HFFc6 (cell line): ENCODE measurements at regions not wholly inside any gene's neighbourhood (a gene's known extent, or its start where the extent isn't known, plus 50 kb on each side); places are given as distances from the start of the nearest gene placed in this dataset.

ENCODE experiments used
- DNase-seq: peaks from one replicate; pipeline ENCODE4 v3.0.0-alpha.2; 2018
- H3K27ac Mint-ChIP-seq: 2 replicates; pipeline ENCODE4 v1.8.0; 2020; ENCODE audit warnings: mild to moderate bottlenecking, mixed read lengths
- H3K27me3 Mint-ChIP-seq: 2 replicates; pipeline ENCODE4 v1.8.0; 2021; ENCODE audit warnings: mild to moderate bottlenecking, moderate library complexity, mixed read lengths; ENCODE audit not compliant: insufficient read depth
- H3K36me3 Mint-ChIP-seq: 2 replicates; pipeline ENCODE4 v1.8.0; 2021; ENCODE audit warnings: low read depth, mixed read lengths
- H3K4me1 Mint-ChIP-seq: 2 replicates; pipeline ENCODE4 v1.8.0; 2020; ENCODE audit warnings: low read depth, mixed read lengths
- H3K4me3 Mint-ChIP-seq: 2 replicates; pipeline ENCODE4 v1.8.0; 2020; ENCODE audit warnings: mild to moderate bottlenecking, moderate library complexity, mixed read lengths
- H3K9me3 Mint-ChIP-seq: 2 replicates; pipeline ENCODE4 v1.8.0; 2020; ENCODE audit warnings: mild to moderate bottlenecking, mixed read lengths
- TF ChIP-seq, protein P1 (sequence below): fragments of 200-600 bp; sonication (generic); IDR thresholded peaks from 2 replicates; pipeline ENCODE4 v1.5.0; 2021; ENCODE audit warnings: antibody characterized with exemption, mild to moderate bottlenecking

DNA sequence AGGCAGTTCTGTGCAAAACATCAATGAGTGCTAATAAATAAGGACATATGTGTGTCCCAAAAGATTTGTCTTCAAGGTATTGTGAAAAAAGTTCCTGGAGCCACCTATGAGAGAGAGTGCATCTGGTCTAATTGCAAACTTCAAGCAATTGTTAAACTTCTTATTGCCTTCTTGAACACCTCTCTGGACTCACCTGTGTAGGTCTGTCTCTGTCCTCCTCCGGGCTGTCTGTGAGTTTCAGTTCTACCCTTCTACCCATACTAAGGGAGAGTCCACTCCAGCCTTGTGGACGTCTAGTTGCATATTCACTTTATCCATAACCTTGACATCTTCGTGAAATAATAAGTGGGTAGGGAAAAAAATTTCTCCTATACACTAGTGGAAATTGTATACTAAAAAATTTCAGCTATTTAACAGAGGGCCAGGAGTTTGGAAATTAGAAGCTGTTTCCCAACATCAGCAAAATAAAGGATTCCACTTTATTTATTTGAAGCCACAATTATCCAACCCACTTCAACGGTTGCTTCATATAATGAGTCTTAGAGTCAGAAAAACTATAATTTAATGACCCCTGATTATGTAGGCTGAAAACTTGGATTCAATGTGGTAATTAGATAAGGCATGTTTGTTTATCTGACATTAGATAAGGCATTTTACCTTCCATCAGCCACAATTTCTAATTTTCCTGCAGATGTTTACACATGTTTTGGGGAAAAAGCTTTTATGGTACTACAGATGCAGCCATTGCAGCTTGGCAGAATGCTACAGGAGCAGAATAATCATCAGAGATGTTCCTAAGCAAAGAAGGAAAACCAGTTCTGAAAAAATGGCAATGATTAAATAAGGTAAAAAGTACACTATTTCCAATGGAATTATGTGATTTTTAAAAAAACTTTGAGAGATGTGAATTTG, 150.8 kb upstream of the FAM3C start:
- Mint-ChIP-seq H3K36me3 (peaks cover 5% of the 10 kb centered on the region; the same call in 1 of the 2 replicates), H3K27me3 (peaks cover 3% of the 10 kb centered on the region), H3K4me1 (peaks cover 43% of the 10 kb centered on the region), H3K9me3 (no peaks in the 10 kb centered on the region), H3K27ac (no peak overlapping the region), H3K4me3 (no peak overlapping the region)
- TF ChIP-seq, protein P1, sequence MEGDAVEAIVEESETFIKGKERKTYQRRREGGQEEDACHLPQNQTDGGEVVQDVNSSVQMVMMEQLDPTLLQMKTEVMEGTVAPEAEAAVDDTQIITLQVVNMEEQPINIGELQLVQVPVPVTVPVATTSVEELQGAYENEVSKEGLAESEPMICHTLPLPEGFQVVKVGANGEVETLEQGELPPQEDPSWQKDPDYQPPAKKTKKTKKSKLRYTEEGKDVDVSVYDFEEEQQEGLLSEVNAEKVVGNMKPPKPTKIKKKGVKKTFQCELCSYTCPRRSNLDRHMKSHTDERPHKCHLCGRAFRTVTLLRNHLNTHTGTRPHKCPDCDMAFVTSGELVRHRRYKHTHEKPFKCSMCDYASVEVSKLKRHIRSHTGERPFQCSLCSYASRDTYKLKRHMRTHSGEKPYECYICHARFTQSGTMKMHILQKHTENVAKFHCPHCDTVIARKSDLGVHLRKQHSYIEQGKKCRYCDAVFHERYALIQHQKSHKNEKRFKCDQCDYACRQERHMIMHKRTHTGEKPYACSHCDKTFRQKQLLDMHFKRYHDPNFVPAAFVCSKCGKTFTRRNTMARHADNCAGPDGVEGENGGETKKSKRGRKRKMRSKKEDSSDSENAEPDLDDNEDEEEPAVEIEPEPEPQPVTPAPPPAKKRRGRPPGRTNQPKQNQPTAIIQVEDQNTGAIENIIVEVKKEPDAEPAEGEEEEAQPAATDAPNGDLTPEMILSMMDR = no peak
- DNase-seq = no peak

DNA sequence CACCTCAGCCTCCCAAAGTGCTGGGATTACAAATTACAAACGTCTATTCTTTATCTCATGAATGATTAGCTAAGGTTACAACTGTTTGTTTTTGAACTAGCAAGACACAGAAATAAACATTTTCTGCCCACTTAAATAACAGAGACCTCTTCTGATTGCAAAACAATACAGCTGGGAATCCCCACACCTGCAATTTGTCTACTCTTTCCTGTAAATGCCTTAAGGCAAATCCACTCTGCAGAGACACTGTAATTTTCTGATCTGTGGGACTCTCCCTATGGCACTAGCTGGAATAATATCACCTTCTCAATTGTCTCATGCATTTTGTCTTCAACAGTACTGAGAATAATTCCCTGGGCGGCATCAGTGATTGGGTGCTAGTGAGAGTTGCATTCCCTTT, 149.3 kb upstream of the FAM3C start:
- no peak overlapping the region; the same call in 1 of the 2 replicates for H3K27ac Mint-ChIP-seq
- H3K4me1 Mint-ChIP-seq = peaks cover 37% of the 10 kb centered on the region
- H3K4me3 Mint-ChIP-seq = no peak overlapping the region

DNA sequence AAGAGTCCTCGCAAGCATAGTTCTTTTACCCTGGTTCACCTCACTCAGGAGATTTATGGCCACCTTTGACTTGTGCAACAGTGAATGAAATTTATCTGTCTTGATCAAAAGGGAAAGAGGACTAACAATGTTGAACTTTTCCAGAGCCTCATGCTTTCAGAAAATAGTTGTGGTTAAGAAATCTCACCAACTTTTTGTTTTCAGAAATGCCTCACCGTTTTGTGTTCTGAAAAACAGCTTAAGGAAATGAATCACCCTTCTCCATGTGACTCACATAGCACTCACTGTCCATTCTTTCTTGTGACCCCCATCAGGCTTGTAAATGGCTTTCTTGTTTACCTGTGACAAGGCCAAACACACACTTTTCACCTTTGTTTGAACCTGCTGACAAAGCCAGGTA, 148.6 kb upstream of the FAM3C start:
- H3K36me3 Mint-ChIP-seq = peaks cover 5% of the 10 kb centered on the region; the same call in 1 of the 2 replicates
- peak; percentile 93 for DNase-seq
- no peak overlapping the region for H3K4me3 Mint-ChIP-seq
- H3K27ac Mint-ChIP-seq = peak overlapping the region; percentile 33
- H3K27me3 Mint-ChIP-seq = peaks cover 2% of the 10 kb centered on the region; the same call in 1 of the 2 replicates
- H3K4me1 Mint-ChIP-seq = peaks cover 37% of the 10 kb centered on the region
- TF ChIP-seq, protein P1 = no peak
- H3K9me3 Mint-ChIP-seq = no peaks in the 10 kb centered on the region

More for the DNA sequence above, 149.3 kb upstream of the FAM3C start:
- Mint-ChIP-seq H3K36me3 (peaks cover 5% of the 10 kb centered on the region; the same call in 1 of the 2 replicates), H3K9me3 (no peaks in the 10 kb centered on the region), H3K27me3 (peaks cover 3% of the 10 kb centered on the region)
- TF ChIP-seq, protein P1 = no peak
- DNase-seq = no peak

DNA sequence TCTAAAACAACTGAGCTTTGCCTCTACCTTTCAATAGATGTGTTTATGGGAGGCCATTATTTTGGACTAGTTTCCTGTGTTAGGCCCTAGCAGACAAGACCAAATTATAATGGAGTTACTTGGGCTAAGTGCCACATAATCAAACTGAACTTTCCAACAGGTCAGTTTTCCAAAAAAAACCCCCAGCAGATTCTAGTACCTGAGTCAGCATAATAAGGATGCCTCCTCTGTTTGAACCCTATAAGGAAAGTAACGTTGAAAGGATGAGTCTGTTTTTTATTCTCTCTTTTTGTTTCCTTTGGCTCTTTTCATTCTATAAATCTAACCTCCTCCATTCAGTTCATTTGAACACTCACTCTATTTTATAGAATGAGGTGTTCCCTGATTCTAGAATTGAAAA, 148.1 kb upstream of the FAM3C start:
- H3K27ac Mint-ChIP-seq = peak overlapping the region; percentile 33; the same call in 1 of the 2 replicates
- H3K4me3 Mint-ChIP-seq = no peak overlapping the region; the same call in 1 of the 2 replicates
- no peak for DNase-seq
- peaks cover 5% of the 10 kb centered on the region; the same call in 1 of the 2 replicates for H3K36me3 Mint-ChIP-seq
- H3K27me3 Mint-ChIP-seq = peaks cover 6% of the 10 kb centered on the region
- TF ChIP-seq, protein P1 = no peak
- no peaks in the 10 kb centered on the region for H3K9me3 Mint-ChIP-seq
- peaks cover 39% of the 10 kb centered on the region for H3K4me1 Mint-ChIP-seq

DNA sequence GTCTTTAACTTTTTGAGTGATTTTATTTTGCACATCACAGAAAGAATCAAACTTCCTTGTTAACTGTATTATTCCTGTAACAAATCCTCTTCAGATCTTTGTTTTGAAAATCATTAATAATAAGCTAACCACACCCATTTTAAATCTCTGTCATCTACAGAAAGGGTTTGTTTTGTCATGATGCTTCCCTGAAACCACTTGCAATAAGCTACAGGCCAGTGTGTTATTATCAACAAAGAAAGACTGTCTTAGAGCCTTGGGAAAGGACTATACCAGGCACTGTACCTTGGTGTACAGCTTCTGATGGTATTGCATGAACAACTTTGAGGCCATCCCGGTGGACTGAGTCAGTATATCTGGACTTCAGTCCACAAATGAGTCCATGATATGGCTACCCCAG, 145.3 kb upstream of the FAM3C start:
- peaks cover 5% of the 10 kb centered on the region; the same call in 1 of the 2 replicates for H3K36me3 Mint-ChIP-seq
- no peak overlapping the region for H3K4me3 Mint-ChIP-seq
- H3K4me1 Mint-ChIP-seq = peaks cover 55% of the 10 kb centered on the region
- no peak overlapping the region for H3K27ac Mint-ChIP-seq
- no peaks in the 10 kb centered on the region for H3K9me3 Mint-ChIP-seq
- no peak for DNase-seq
- H3K27me3 Mint-ChIP-seq = peaks cover 10% of the 10 kb centered on the region; the same call in 1 of the 2 replicates
- TF ChIP-seq, protein P1 = no peak
